CD4-positive, alpha-beta memory T cell (primary cell): ENCODE measurements at regions not wholly inside any gene's neighbourhood (a gene's known extent, or its start where the extent isn't known, plus 50 kb on each side); places are given as distances from the start of the nearest gene placed in this dataset.

Experiments used
- CTCF ChIA-PET: fragments of 350-600 bp; sonication (Branson Sonifier 250); formaldehyde crosslinking; loops from one replicate; lab custom pipeline; 2021; ENCODE audit warnings: inconsistent platforms; ENCODE audit not compliant: partially characterized antibody; lab: Charles Lee
- POLR2A ChIA-PET: fragments of 350-600 bp; sonication (Branson Sonifier 250); formaldehyde crosslinking; loops from one replicate; lab custom pipeline; 2021; ENCODE audit not compliant: partially characterized antibody; lab: Charles Lee
- DNase-seq, 5 donors: peaks; one replicate each; pipeline versions ENCODE4 v3.0.0 to v3.0.0-alpha.2; 2020 to 2022; ENCODE audit warnings: mixed read lengths in 1 of 5
- H3K27ac ChIP-seq: one replicate; pipeline ENCODE4 v1.7.0; 2013; ENCODE audit warnings: low read depth, low read length
- H3K27me3 ChIP-seq: 2 replicates; pipeline ENCODE4 v1.7.0; 2013; ENCODE audit warnings: mild to moderate bottlenecking, low read length, moderate library complexity; ENCODE audit not compliant: insufficient read depth
- H3K36me3 ChIP-seq: 2 replicates; pipeline ENCODE4 v1.7.0; 2013; ENCODE audit warnings: mild to moderate bottlenecking, low read length, moderate library complexity; ENCODE audit not compliant: insufficient read depth
- H3K4me1 ChIP-seq: 2 replicates; pipeline ENCODE4 v1.7.0; 2013; ENCODE audit warnings: mild to moderate bottlenecking, low read length, moderate library complexity; ENCODE audit not compliant: insufficient read depth
- H3K4me3 ChIP-seq, 2 donors: one replicate each; pipeline ENCODE4 v1.7.0; 2013; ENCODE audit warnings: low read length in 2 of 2, mild to moderate bottlenecking in 1 of 2
- H3K9me3 ChIP-seq, 2 donors: one replicate each; pipeline ENCODE4 v1.7.0; 2013; ENCODE audit warnings: low read length in 2 of 2, control low read depth in 1 of 2; ENCODE audit not compliant: control insufficient read depth in 1 of 2
- H3K27ac Mint-ChIP-seq, 7 donors: one replicate each; pipeline ENCODE4 v1.8.0; 2020 to 2021; ENCODE audit warnings: mixed read lengths in 7 of 7, mild to moderate bottlenecking in 6 of 7, inconsistent platforms in 3 of 7, moderate library complexity in 3 of 7
- H3K27me3 Mint-ChIP-seq, 2 donors: one replicate each; pipeline ENCODE4 v1.8.0; 2020 to 2021; ENCODE audit warnings: mixed read lengths in 2 of 2
- H3K36me3 Mint-ChIP-seq, 2 donors: one replicate each; pipeline ENCODE4 v1.8.0; 2020 to 2021; ENCODE audit warnings: mixed read lengths in 2 of 2, inconsistent platforms in 1 of 2, mild to moderate bottlenecking in 1 of 2
- H3K4me1 Mint-ChIP-seq, 4 donors: one replicate each; pipeline ENCODE4 v1.8.0; 2020 to 2021; ENCODE audit warnings: mixed read lengths in 4 of 4, mild to moderate bottlenecking in 1 of 4
- H3K4me3 Mint-ChIP-seq, 8 donors: one replicate each; pipeline ENCODE4 v1.8.0; 2020 to 2021; ENCODE audit warnings: mixed read lengths in 8 of 8, mild to moderate bottlenecking in 7 of 8, moderate library complexity in 6 of 8, inconsistent platforms in 3 of 8
- H3K9me3 Mint-ChIP-seq, 8 donors: one replicate each; pipeline ENCODE4 v1.8.0; 2020 to 2021; ENCODE audit warnings: mixed read lengths in 8 of 8, mild to moderate bottlenecking in 5 of 8, inconsistent platforms in 3 of 8, moderate library complexity in 1 of 8
- intact Hi-C: fragments of 100-400 bp; cut with micrococcal nuclease; formaldehyde crosslinking; loops from one replicate; pipeline ENCODE4 v1.15.1; 2023
- microRNA-seq: library from miRNA; unstranded; fragments of <30 nt; microRNA quantifications from one replicate; pipeline ENCODE4 v1.2.0, GENCODE V29; 2021; ENCODE audit warnings: borderline replicate concordance, borderline number of aligned reads, borderline microRNAs expressed, mixed read lengths

GRCh38 chr2:177153805-177154204 lies 58.8 kb upstream of the HNRNPA3 start:
- no peaks in the 10 kb centered on the region for H3K36me3 Mint-ChIP-seq
- intact Hi-C loops, result no loop called here
- peaks cover 1 to 7% (median 3%) of the 10 kb centered on the region in 4 donors for H3K4me1 Mint-ChIP-seq
- Histone ChIP-seq H3K4me3 (no peak overlapping the region), H3K4me1 (no peaks in the 10 kb centered on the region), H3K36me3 (no peaks in the 10 kb centered on the region), H3K9me3 (no peaks in the 10 kb centered on the region), H3K27ac (no peak overlapping the region), H3K27me3 (peaks cover 8% of the 10 kb centered on the region)
- ChIA-PET CTCF (interaction anchor here (1.4 to 4.7 kb wide), 2 partner anchors 11 to 610 kb away, joined by 3 to 19 read pairs; no protein-coding TSS in a partner anchor), POLR2A (interaction anchor here (1.0 kb wide), 1 partner anchor 111 kb away, joined by 4 read pairs; no protein-coding TSS in a partner anchor)
- no peak overlapping the region for H3K27ac Mint-ChIP-seq
- H3K9me3 Mint-ChIP-seq, result peaks cover 0 to 2% (median 0%) of the 10 kb centered on the region in 8 donors
- peaks cover 8% of the 10 kb centered on the region in 2 donors for H3K27me3 Mint-ChIP-seq
- DNase-seq, result no peak
- H3K4me3 Mint-ChIP-seq, result no peak overlapping the region

- CTCF ChIA-PET, result interaction anchor here (1.4 to 4.7 kb wide), 2 partner anchors 10 to 609 kb away, joined by 3 to 19 read pairs; no protein-coding TSS in a partner anchor
- Mint-ChIP-seq H3K9me3 (peaks cover 0 to 2% (median 0%) of the 10 kb centered on the region in 8 donors), H3K4me3 (no peak overlapping the region), H3K4me1 (peaks cover 0 to 5% (median 2%) of the 10 kb centered on the region in 4 donors), H3K27ac (no peak overlapping the region), H3K36me3 (no peaks in the 10 kb centered on the region), H3K27me3 (peaks cover 6 to 7% of the 10 kb centered on the region in 2 donors)
- intact Hi-C loops, result no loop called here
- H3K4me1 ChIP-seq, result no peaks in the 10 kb centered on the region
- DNase-seq, result no peak
- POLR2A ChIA-PET, result no interaction called here
- no peak overlapping the region for H3K27ac ChIP-seq
- H3K9me3 ChIP-seq, result no peaks in the 10 kb centered on the region
- peaks cover 2% of the 10 kb centered on the region for H3K27me3 ChIP-seq
- no peaks in the 10 kb centered on the region for H3K36me3 ChIP-seq
- H3K4me3 ChIP-seq, result no peak overlapping the region
Measured at GRCh38 chr2:177154809-177155208, 57.8 kb upstream of the HNRNPA3 start.

- POLR2A ChIA-PET, result interaction anchor here (1.1 kb wide), 1 partner anchor 107 kb away, joined by 3 read pairs; no protein-coding TSS in a partner anchor
Measured at GRCh38 chr2:177155631-177156030, 57.0 kb upstream of the HNRNPA3 start.

GRCh38 chr2:177161741-177162460 lies 50.7 kb upstream of the HNRNPA3 start:
- intact Hi-C loops, result loop anchor here (1.0 to 10.0 kb wide), 3 partner anchors 13 to 1035 kb away; partner anchors contain the start of gene HOXD8
- Histone ChIP-seq H3K9me3 (no peaks in the 10 kb centered on the region), H3K27me3 (no peaks in the 10 kb centered on the region), H3K36me3 (no peaks in the 10 kb centered on the region), H3K4me1 (peaks cover 25% of the 10 kb centered on the region), H3K4me3 (no peak overlapping the region), H3K27ac (no peak overlapping the region)
- ChIA-PET CTCF (interaction anchor here (1.0 to 6.6 kb wide), 14 partner anchors 9 to 1035 kb away, joined by 3 to 192 read pairs (median 6); partner anchors contain the start of gene NFE2L2), POLR2A (interaction anchor here (0.8 kb wide), 1 partner anchor 102 kb away, joined by 3 read pairs; no protein-coding TSS in a partner anchor)
- Mint-ChIP-seq H3K9me3 (no peaks in the 10 kb centered on the region), H3K27ac (no peak overlapping the region), H3K27me3 (peaks cover 2 to 5% of the 10 kb centered on the region in 2 donors), H3K4me1 (peaks cover 4 to 16% (median 12%) of the 10 kb centered on the region in 4 donors), H3K36me3 (no peaks in the 10 kb centered on the region), H3K4me3 (no peak overlapping the region)
- DNase-seq, result peak; percentile 27 to 37 (median 30)

More at GRCh38 chr2:177155631-177156030, 57.0 kb upstream of the HNRNPA3 start:
- no peak overlapping the region for H3K4me3 ChIP-seq
- H3K9me3 Mint-ChIP-seq, result peaks cover 0 to 2% (median 0%) of the 10 kb centered on the region in 8 donors
- H3K27ac ChIP-seq, result no peak overlapping the region
- peaks cover 0 to 5% (median 2%) of the 10 kb centered on the region in 4 donors for H3K4me1 Mint-ChIP-seq
- no peak overlapping the region for H3K27ac Mint-ChIP-seq
- H3K27me3 Mint-ChIP-seq, result peaks cover 6 to 8% of the 10 kb centered on the region in 2 donors
- H3K4me3 Mint-ChIP-seq, result no peak overlapping the region
- no peak for DNase-seq
- H3K27me3 ChIP-seq, result no peaks in the 10 kb centered on the region
- intact Hi-C loops, result no loop called here
- CTCF ChIA-PET, result interaction anchor here (0.7 to 4.7 kb wide), 6 partner anchors 7 to 261 kb away, joined by 3 to 40 read pairs (median 4); no protein-coding TSS in a partner anchor
- H3K9me3 ChIP-seq, result no peaks in the 10 kb centered on the region
- H3K4me1 ChIP-seq, result no peaks in the 10 kb centered on the region
- no peaks in the 10 kb centered on the region for H3K36me3 ChIP-seq
- no peaks in the 10 kb centered on the region for H3K36me3 Mint-ChIP-seq

Small RNAs in the stretch of these regions (microRNA-seq; reads per million reads assigned to microRNA genes)
- 1.2 reads per million for gene MIR1246
